ENCODE measurements at regions not wholly inside any gene's neighbourhood (a gene's known extent, or its start where the extent isn't known, plus 50 kb on each side); places are given as distances from the start of the nearest gene placed in this dataset.

DNA sequence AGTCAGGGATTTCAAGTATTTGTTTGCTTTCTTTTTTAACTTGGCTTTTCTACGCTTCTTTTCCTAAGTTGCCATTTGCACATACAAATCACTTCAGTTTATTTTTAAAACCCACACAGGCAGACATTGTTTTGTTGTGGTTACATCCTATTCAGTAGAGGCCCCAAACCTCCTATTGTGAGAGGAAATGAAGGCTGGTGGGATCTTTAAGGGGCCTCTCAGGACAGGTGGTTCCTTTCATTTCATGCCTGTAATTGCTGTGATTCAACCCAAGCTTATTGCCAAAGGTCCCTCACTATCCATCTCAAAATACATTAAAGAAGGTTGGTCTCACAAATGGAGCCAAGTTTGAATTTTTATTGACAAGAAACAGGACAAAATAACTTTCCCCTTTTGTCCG, 257.1 kb downstream of the ADAMTS20 start:
- no peak for DNase-seq

DNA sequence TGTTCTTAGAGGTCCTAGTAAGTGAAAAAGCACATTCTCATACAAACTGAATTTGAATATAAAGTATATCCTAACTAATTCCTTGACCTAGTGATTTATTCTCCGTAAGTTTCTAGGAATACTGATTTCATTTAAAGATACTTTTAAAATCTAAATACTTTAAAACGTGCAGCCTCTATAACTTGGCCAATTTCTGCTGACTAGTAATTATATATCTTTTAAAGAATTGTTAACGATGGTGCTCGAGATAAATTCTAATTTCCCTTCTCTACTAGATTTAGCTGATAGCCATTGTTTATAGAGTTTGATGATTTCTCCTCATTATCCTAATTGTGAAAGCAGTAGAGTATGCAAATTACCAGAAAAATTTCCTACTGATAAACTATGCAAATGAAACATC, 257.9 kb downstream of the ADAMTS20 start:
- DNase-seq, result no peak

DNA sequence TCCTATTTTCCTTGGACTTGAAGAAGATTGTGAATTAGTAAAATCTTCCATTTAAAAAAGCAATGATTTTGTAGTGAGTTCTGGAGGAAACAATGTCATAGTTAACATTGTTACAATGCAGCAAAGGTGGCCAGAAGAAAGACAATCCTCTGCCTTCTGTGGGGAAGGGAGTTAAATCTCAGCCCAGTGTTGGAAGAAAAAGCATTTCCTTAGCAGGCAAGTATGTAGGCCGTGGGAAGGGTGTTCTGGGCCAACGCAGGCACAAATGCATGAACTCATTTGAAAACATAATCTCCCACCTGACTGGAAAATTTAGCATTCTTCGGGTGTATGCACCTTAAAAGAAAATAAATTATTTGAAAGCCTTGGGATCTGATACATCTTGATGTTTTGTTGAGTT, 258.6 kb downstream of the ADAMTS20 start:
- no peak for DNase-seq

DNA sequence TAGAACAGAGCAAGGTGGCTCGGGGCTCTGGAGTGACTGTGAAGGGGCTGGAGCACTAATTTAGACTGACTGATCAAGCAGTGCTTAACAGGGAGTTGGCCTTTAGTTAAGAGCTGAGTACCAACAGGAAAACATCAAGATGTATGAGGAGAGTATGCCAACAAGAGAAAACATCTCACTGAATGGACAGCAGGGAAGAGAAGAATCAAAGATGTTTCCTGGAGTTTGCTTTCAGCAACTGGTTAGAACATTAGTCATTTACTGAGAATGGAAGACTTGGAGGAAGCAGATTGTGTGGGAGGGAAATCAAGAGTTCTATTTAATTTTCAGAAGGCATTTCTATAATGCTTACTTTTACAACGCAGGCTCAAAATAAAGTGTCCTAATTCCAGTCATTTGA, 259.3 kb downstream of the ADAMTS20 start:
- no peak for DNase-seq

DNA sequence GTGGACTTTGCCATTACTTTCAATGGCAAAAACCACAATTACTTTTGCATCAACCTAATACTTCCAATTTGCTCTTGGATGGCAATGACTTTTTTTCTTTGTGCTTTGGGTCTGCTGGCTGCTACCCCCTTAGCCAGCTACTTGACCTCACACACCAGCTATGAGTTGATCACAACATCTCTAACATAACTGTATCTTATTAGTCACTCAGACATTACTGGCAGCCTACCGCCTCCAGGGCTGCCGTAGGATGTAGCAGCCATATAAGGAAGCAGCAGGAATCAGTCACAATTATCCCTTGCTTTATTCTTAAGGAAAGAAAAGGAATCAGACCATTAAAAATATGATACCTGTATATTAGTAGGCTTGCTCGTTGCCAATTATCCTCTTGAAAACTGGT, 260.5 kb downstream of the ADAMTS20 start:
- no peak for DNase-seq

GRCh38 chr12:43290836-43291235, 261.2 kb downstream of the ADAMTS20 start:
- no peak for DNase-seq

- DNase-seq, result no peak
These were observed 262.6 kb downstream of the ADAMTS20 start for GRCh38 chr12:43289426-43289801.

DNA sequence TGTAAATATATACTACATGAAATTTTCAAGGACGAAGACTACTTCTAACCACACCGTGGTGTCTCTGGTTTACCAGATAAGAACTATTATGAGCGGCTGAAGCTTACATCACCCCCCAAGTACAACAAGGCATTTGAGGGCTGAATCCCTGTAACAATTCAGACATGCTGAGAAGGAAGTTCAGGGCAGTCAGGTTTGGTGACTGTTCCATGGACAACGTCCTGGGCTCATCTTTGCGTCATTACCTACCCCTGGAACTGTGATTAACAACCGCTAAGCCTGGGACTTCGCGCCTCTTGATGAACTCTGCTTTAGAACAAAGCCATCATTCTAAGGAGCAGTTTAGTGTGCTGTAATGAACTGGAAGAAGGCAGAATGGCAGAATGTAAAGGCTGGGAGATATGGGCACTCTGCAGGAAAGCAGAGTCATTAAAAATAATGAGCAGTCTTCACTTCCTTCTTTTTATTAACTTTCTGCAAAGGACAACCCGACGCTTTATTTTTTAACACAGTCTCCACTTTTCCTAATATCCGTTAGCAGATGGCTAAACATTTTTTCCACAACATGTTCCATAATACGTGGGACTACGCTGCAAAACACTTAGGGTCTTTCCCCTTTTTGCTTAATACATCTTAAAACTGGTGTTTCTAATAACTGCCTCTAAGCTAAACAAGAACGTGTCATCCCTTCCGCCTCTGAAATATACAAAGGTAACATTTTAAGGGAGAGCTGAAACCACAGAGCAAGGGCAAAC, 263.2 kb downstream of the ADAMTS20 start:
- no peak for DNase-seq

- no peak for DNase-seq
These were observed 264.2 kb downstream of the ADAMTS20 start for GRCh38 chr12:43287706-43288383.

DNA sequence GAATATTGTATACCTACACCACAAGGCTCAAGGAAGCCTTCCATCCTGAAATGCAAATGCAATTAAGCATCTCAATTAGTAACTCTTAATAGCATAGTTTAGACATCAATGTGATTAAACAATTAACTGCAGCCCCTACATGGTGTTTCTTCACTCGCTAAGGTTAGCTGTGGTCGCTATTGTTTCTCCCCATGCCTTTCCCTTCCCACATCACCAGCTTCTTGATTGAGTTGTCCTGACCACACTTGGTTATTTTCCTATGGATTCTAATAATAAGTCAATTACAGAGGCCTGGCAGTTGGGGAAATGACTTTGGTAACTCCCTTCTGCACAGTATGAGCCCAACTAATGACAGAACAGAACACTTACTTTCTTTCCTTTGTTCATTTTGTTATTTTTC, 265.0 kb downstream of the ADAMTS20 start:
- DNase-seq, result no peak

DNA sequence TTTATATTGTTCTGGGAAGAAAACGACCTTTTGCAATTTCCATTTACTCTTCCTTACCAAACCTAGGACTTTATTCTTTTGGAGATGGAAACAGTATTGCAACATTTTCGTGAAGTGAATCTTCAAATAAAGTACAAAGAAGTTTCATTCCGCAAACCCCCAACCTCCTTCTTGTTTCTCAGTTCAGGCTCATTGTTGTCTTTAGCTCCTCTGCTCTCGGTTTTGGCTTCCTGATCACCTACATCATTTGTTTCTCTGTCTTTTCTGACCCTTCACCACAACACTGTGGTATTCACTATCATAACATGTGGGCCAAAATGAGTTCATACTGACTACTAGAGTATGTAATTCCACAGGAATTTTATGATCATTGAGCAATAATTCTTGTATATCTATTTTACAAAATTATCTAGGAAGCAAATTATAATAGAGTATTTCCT, 266.8 kb downstream of the ADAMTS20 start:
- no peak for DNase-seq

GRCh38 chr12:43284486-43285158, 267.4 kb downstream of the ADAMTS20 start:
- no peak for DNase-seq

DNA sequence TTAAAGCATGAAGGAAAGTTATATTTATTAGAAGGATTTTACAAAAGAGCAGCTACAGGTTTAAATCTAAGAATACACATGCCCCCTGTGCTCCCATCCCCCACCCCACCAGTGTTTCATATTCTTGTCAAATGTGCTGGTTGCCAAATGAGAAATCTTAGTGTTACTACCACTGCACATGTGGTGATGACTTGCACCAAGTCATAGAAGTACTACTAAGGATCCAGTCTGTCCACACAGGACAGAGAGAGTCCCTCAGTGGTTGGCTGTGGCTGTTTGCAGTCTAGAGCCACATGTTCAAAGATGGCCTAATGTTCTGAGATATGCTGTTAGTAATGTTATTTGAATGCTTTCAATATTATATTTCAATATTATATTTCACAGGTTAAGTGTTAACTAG, 268.8 kb downstream of the ADAMTS20 start:
- no peak for DNase-seq

- no peak for DNase-seq
These were observed 269.9 kb downstream of the ADAMTS20 start for GRCh38 chr12:43282106-43282505.

- no peak for DNase-seq
These were observed 270.4 kb downstream of the ADAMTS20 start for GRCh38 chr12:43281563-43281962.

- no peak for DNase-seq
These were observed 273.5 kb downstream of the ADAMTS20 start for GRCh38 chr12:43278541-43278832.

DNA sequence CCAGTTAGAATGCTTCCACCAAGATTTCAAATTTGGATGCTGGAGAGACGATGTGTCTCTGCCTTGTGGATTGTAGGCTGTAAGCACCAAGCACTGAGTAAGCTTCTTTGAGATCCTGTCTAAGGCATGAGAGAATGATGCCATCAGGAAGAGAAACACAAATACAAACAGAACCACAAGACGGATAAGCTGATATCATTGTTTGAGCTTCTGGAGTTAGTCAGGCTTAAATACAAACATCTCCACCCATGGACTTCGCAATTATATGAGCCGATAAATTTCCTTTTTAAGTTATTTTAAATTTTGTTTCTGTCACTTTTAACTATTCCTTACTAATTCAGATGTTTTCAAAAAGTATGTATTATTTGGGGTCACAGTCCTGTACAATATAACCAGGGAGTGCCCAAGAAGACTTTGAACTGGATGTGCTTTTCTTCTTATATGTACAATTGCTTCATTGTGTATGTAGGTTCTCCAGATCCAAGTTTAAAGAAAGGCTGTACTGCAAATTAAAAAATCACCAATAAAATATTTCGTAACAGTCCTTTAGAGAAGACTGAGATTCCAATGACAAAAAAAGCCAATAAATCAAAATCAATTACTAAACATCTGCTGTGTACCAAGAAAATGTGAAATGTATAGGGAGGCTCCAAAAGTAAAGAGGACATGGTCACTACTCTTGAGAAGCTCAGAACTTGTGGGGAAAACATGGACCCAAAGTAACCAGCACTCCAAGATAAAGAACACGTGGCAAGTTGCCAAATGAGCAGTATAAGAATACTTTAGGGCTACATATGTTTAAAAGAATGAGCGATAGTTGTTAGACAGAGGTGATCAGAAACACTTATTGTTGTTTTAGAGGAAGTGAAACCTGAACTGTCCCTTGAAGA, 274.1 kb downstream of the ADAMTS20 start:
- DNase-seq, result no peak

- DNase-seq, result no peak
These were observed 278.5 kb downstream of the ADAMTS20 start for GRCh38 chr12:43273467-43273866.

GRCh38 chr12:43271659-43272058, 280.3 kb downstream of the ADAMTS20 start:
- DNase-seq, result no peak

- DNase-seq, result no peak
These were observed 284.2 kb downstream of the ADAMTS20 start for GRCh38 chr12:43267818-43268217.

- no peak for DNase-seq
These were observed 290.3 kb downstream of the ADAMTS20 start for GRCh38 chr12:43261701-43262100.

GRCh38 chr12:43255522-43256111, 296.4 kb downstream of the ADAMTS20 start:
- DNase-seq, result no peak

- no peak for DNase-seq
These were observed 299.4 kb downstream of the ADAMTS20 start for GRCh38 chr12:43252585-43252984.
